Endothelial cell (in vitro differentiated cells): ENCODE measurements at regions not wholly inside any gene's neighbourhood (a gene's known extent, or its start where the extent isn't known, plus 50 kb on each side); places are given as distances from the start of the nearest gene placed in this dataset.

ENCODE experiments used
- DNase-seq: peaks from one replicate; pipeline ENCODE4 v3.0.0; 2021; ENCODE audit warnings: low spot score
- H3K27ac Mint-ChIP-seq: one replicate; pipeline ENCODE4 v1.8.0; 2021; ENCODE audit warnings: mixed read lengths, inconsistent platforms; ENCODE audit not compliant: unreplicated experiment
- H3K27me3 Mint-ChIP-seq: one replicate; pipeline ENCODE4 v1.8.0; 2021; ENCODE audit warnings: mild to moderate bottlenecking, moderate library complexity, mixed read lengths, inconsistent platforms; ENCODE audit not compliant: unreplicated experiment
- H3K36me3 Mint-ChIP-seq: one replicate; pipeline ENCODE4 v1.8.0; 2021; ENCODE audit warnings: mild to moderate bottlenecking, low read depth, mixed read lengths, inconsistent platforms; ENCODE audit not compliant: unreplicated experiment
- H3K4me1 Mint-ChIP-seq: one replicate; pipeline ENCODE4 v1.8.0; 2021; ENCODE audit warnings: mild to moderate bottlenecking, mixed read lengths, inconsistent platforms; ENCODE audit not compliant: unreplicated experiment
- H3K4me3 Mint-ChIP-seq: one replicate; pipeline ENCODE4 v1.8.0; 2021; ENCODE audit warnings: mild to moderate bottlenecking, mixed read lengths, inconsistent platforms; ENCODE audit not compliant: unreplicated experiment
- H3K9me3 Mint-ChIP-seq: one replicate; pipeline ENCODE4 v1.8.0; 2021; ENCODE audit warnings: mixed read lengths, inconsistent platforms; ENCODE audit not compliant: unreplicated experiment
- TF ChIP-seq, protein P1 (sequence below): fragments of 200-600 bp; sonication (generic); IDR thresholded peaks from one replicate; pipeline ENCODE4 v1.5.0; 2021; ENCODE audit warnings: antibody characterized with exemption; ENCODE audit not compliant: unreplicated experiment

DNA sequence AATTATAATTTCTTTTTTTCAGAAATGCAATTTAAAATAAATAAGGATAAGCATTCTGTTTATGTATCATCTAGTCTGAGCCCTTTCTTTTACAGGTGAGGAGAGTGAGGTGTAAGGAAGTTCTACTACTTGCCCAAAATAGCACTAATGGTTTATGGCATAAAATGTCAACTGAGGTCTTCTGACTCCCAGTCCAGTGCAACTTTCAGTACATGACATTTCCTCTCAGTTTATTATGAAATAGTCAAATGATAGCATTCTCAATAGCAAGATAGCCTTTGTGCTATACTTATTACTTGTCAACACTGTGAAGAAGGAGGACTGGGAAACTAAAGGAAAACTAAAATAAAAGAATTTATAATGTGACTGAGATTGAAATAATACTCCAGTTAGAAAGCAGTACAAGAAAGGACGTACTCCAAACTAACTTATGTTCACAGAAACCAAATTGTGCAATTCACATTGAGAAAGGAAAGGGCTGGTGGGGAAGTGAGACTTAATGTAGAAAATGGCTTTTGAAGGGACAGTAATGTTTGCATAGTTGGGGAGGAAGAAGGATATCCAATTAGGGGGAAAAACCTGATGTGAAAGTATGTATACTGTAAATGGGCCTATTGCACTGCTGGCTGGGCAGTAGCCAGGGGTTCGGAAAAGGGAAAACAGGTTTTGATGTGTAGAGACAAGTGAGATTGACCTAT is 166.7 kb upstream of the ZEB2 start:
- H3K27ac Mint-ChIP-seq: no peak overlapping the region
- H3K4me1 Mint-ChIP-seq: no peaks in the 10 kb centered on the region
- H3K9me3 Mint-ChIP-seq: no peaks in the 10 kb centered on the region
- no peak for DNase-seq
- H3K4me3 Mint-ChIP-seq: no peak overlapping the region
- no peaks in the 10 kb centered on the region for H3K36me3 Mint-ChIP-seq
- H3K27me3 Mint-ChIP-seq: peaks cover 2% of the 10 kb centered on the region
- TF ChIP-seq, protein P1, sequence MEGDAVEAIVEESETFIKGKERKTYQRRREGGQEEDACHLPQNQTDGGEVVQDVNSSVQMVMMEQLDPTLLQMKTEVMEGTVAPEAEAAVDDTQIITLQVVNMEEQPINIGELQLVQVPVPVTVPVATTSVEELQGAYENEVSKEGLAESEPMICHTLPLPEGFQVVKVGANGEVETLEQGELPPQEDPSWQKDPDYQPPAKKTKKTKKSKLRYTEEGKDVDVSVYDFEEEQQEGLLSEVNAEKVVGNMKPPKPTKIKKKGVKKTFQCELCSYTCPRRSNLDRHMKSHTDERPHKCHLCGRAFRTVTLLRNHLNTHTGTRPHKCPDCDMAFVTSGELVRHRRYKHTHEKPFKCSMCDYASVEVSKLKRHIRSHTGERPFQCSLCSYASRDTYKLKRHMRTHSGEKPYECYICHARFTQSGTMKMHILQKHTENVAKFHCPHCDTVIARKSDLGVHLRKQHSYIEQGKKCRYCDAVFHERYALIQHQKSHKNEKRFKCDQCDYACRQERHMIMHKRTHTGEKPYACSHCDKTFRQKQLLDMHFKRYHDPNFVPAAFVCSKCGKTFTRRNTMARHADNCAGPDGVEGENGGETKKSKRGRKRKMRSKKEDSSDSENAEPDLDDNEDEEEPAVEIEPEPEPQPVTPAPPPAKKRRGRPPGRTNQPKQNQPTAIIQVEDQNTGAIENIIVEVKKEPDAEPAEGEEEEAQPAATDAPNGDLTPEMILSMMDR: no peak

DNA sequence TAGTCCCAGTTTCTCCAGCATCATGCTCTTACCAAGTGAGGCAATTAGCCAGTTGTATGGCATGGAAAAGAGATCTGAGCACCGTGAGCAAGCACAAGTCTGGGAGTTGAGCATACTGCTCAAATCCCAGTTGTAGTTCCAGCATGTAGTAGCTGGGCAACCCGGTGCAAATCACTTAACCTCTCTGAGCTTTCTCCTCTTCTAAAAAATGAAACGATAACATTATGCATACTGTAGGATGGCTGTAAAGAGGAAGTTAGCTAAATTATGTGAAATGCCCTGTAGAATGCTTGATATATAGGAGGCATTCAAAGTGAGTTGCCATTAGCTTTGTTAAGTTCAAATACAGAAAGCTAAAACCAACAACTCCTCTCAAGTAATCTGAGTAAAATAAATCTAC is 164.0 kb upstream of the ZEB2 start:
- H3K27ac Mint-ChIP-seq: no peak overlapping the region
- H3K9me3 Mint-ChIP-seq: no peaks in the 10 kb centered on the region

DNA sequence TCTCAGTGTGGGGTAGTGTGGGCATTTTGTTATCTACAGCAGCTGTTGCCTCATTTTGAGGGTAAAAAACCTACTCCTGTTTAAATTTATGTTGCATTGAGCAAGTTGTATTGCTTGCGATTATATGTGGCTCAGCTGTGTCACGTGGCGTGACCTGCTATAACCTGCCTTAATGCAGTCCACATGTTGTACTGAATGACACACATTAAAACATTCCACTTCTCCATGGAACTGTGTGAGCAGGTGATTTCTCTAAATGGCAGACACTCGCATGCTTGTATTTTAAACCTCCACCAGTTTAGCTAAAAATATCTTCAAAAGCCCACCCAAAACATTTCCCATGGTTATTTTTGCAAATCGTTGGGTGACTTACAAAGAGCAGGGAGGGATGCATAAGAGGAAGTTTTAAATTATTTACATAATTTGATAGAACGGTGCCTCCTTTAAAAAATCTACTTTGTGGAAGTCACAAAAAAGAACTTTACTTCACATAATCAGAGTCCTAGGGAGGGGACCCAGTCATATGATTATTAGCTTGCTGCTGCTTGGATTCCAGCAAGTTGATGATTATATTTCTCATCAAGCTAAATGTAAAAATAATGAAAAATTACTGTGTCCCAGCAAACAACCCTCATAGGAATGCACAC is 163.3 kb upstream of the ZEB2 start:
- H3K36me3 Mint-ChIP-seq: no peaks in the 10 kb centered on the region
- H3K27ac Mint-ChIP-seq: no peak overlapping the region
- no peaks in the 10 kb centered on the region for H3K9me3 Mint-ChIP-seq
- H3K27me3 Mint-ChIP-seq: no peaks in the 10 kb centered on the region
- H3K4me3 Mint-ChIP-seq: no peak overlapping the region
- DNase-seq: no peak
- H3K4me1 Mint-ChIP-seq: no peaks in the 10 kb centered on the region
- TF ChIP-seq, protein P1: no peak

More for the DNA sequence above, 164.0 kb upstream of the ZEB2 start:
- TF ChIP-seq, protein P1: no peak
- Mint-ChIP-seq H3K4me3 (no peak overlapping the region), H3K27me3 (peaks cover 2% of the 10 kb centered on the region), H3K4me1 (no peaks in the 10 kb centered on the region), H3K36me3 (no peaks in the 10 kb centered on the region)
- DNase-seq: no peak

DNA sequence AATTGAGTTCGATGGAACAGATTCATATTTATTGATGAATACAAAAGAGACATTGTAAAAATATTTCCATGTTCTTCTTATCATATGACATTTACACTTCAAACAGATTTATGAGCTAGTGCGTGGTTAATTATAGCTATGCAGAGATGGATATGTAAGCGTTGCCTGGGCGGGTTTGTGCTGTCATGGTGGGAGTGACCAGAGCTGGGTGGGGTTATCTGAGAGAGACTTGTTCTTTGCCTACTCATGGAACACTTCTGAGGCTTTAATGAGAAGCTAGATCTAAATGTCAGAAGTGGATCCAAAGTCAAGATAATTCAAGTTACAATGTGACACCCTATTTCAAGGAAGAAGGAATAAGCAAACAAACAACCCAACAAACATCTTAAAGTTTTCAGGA is 162.3 kb upstream of the ZEB2 start:
- TF ChIP-seq, protein P1: no peak
- Mint-ChIP-seq H3K27me3 (no peaks in the 10 kb centered on the region), H3K27ac (no peak overlapping the region), H3K4me3 (no peak overlapping the region), H3K36me3 (no peaks in the 10 kb centered on the region), H3K4me1 (no peaks in the 10 kb centered on the region), H3K9me3 (no peaks in the 10 kb centered on the region)
- DNase-seq: no peak

DNA sequence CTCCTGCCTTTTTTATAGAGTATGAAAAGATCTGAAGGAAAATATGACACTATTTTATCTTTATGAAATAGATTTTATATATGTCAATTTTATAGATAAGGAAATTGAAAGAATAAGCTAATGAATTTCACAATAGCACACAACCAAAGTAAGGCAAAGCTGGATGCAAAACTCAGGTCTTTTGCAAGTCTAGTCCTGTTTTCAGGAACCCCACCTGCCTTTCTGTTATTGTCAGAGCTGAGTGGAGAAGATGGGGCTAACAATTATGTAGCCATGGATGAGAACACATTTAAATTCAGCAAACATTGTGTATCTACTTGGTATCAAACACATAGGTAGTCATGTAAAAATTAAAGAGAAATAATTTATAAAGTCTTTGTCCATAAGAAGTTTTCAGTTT is 161.5 kb upstream of the ZEB2 start:
- DNase-seq: no peak
- Mint-ChIP-seq H3K4me3 (no peak overlapping the region), H3K4me1 (no peaks in the 10 kb centered on the region), H3K27me3 (no peaks in the 10 kb centered on the region), H3K9me3 (no peaks in the 10 kb centered on the region), H3K27ac (no peak overlapping the region), H3K36me3 (no peaks in the 10 kb centered on the region)
- TF ChIP-seq, protein P1: no peak
